Endothelial cell (in vitro differentiated cells): ENCODE measurements at regions not wholly inside any gene's neighbourhood (a gene's known extent, or its start where the extent isn't known, plus 50 kb on each side); places are given as distances from the start of the nearest gene placed in this dataset.

Experiments used
- DNase-seq: peaks from one replicate; pipeline ENCODE4 v3.0.0; 2021; ENCODE audit warnings: low spot score
- H3K27ac Mint-ChIP-seq: one replicate; pipeline ENCODE4 v1.8.0; 2021; ENCODE audit warnings: mixed read lengths, inconsistent platforms; ENCODE audit not compliant: unreplicated experiment
- H3K27me3 Mint-ChIP-seq: one replicate; pipeline ENCODE4 v1.8.0; 2021; ENCODE audit warnings: mild to moderate bottlenecking, moderate library complexity, mixed read lengths, inconsistent platforms; ENCODE audit not compliant: unreplicated experiment
- H3K36me3 Mint-ChIP-seq: one replicate; pipeline ENCODE4 v1.8.0; 2021; ENCODE audit warnings: mild to moderate bottlenecking, low read depth, mixed read lengths, inconsistent platforms; ENCODE audit not compliant: unreplicated experiment
- H3K4me1 Mint-ChIP-seq: one replicate; pipeline ENCODE4 v1.8.0; 2021; ENCODE audit warnings: mild to moderate bottlenecking, mixed read lengths, inconsistent platforms; ENCODE audit not compliant: unreplicated experiment
- H3K4me3 Mint-ChIP-seq: one replicate; pipeline ENCODE4 v1.8.0; 2021; ENCODE audit warnings: mild to moderate bottlenecking, mixed read lengths, inconsistent platforms; ENCODE audit not compliant: unreplicated experiment
- H3K9me3 Mint-ChIP-seq: one replicate; pipeline ENCODE4 v1.8.0; 2021; ENCODE audit warnings: mixed read lengths, inconsistent platforms; ENCODE audit not compliant: unreplicated experiment
- TF ChIP-seq, protein P1 (sequence below): fragments of 200-600 bp; sonication (generic); IDR thresholded peaks from one replicate; pipeline ENCODE4 v1.5.0; 2021; ENCODE audit warnings: antibody characterized with exemption; ENCODE audit not compliant: unreplicated experiment

DNA sequence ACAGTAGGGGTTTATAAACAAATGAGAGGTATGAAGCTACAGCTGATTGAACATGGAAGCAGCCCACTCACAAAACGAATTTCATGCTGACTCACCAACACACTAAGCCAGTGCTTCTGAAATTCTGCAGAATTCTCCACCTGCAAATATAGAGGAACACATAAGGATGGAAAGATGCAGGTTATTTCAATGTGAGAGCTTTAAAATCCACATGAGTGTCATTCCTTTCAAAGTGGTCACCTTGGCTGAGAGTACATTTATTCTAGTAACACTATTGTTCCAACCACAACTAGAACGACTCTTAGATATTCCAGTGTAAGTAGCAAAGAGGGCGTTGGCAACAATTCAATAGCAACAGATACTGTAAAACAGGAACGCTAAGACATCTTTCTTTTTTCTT is 189.9 kb upstream of the TSC22D2 start:
- TF ChIP-seq, protein P1, sequence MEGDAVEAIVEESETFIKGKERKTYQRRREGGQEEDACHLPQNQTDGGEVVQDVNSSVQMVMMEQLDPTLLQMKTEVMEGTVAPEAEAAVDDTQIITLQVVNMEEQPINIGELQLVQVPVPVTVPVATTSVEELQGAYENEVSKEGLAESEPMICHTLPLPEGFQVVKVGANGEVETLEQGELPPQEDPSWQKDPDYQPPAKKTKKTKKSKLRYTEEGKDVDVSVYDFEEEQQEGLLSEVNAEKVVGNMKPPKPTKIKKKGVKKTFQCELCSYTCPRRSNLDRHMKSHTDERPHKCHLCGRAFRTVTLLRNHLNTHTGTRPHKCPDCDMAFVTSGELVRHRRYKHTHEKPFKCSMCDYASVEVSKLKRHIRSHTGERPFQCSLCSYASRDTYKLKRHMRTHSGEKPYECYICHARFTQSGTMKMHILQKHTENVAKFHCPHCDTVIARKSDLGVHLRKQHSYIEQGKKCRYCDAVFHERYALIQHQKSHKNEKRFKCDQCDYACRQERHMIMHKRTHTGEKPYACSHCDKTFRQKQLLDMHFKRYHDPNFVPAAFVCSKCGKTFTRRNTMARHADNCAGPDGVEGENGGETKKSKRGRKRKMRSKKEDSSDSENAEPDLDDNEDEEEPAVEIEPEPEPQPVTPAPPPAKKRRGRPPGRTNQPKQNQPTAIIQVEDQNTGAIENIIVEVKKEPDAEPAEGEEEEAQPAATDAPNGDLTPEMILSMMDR: no peak
- Mint-ChIP-seq H3K27me3 (peaks cover 7% of the 10 kb centered on the region), H3K9me3 (no peaks in the 10 kb centered on the region), H3K4me3 (no peak overlapping the region), H3K27ac (no peak overlapping the region), H3K4me1 (peaks cover 29% of the 10 kb centered on the region), H3K36me3 (peaks cover 3% of the 10 kb centered on the region)
- no peak for DNase-seq

DNA sequence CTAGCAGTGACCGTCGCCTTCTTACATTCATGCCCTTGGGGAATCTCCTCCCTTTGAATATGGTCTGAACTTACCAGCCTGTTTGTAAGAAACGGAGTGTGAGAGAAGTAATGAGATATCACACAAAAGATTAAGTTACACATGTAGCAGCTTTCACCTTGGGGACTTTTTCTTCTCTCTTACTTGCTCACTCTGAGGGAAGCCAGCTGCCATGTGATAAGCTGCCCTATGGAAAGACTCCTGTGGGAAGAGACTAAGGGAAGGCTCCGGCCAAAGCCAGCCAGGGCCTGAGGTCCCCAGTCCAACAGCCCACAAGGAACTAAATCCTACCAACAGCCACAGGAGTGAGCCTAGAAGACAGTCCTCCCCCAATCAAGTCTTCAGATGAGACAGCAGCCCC is 190.4 kb upstream of the TSC22D2 start:
- Mint-ChIP-seq H3K27ac (no peak overlapping the region), H3K36me3 (peaks cover 3% of the 10 kb centered on the region)
- TF ChIP-seq, protein P1: no peak

DNA sequence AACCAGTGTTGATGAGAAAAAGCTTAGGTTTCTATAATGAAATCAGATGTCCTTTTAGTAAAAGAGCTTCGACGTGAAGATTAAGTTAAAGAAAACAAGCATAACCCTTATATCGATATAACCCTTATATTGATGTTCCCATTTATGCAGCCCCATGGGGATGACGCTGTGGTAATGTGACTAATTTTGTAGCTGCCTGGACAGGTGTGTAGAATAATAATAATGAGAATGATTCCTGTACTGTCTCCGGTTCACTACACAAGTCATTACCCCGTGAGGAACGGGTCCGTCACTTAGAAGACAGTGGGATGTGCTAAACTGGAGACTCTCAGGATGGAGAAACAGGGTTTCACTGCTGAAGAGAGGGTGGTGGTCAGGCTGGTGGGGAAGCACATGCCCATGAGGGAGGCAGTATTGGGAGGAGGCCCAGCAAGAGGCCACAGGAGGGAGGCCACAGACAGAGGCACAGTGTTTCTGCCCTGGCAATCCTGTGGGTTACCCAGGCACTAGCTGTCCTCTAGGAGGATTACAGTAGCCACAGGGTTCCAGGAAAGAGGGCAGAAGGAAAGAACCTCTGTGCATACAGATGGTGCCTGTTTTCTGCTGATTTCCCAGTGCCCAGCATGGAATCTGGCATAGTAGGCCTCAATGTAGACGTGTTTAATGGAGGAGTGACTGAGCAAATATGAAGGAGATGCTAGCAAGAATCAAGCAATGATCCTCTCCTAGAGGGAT is 191.1 kb upstream of the TSC22D2 start:
- Mint-ChIP-seq H3K4me3 (no peak overlapping the region), H3K9me3 (no peaks in the 10 kb centered on the region), H3K4me1 (peaks cover 21% of the 10 kb centered on the region), H3K27me3 (peaks cover 7% of the 10 kb centered on the region), H3K27ac (no peak overlapping the region), H3K36me3 (peaks cover 3% of the 10 kb centered on the region)
- TF ChIP-seq, protein P1: no peak
- DNase-seq: no peak

More for the DNA sequence above, 190.4 kb upstream of the TSC22D2 start:
- H3K4me1 Mint-ChIP-seq: peaks cover 26% of the 10 kb centered on the region
- H3K27me3 Mint-ChIP-seq: peaks cover 7% of the 10 kb centered on the region
- H3K4me3 Mint-ChIP-seq: no peak overlapping the region
- H3K9me3 Mint-ChIP-seq: no peaks in the 10 kb centered on the region
- DNase-seq: no peak

DNA sequence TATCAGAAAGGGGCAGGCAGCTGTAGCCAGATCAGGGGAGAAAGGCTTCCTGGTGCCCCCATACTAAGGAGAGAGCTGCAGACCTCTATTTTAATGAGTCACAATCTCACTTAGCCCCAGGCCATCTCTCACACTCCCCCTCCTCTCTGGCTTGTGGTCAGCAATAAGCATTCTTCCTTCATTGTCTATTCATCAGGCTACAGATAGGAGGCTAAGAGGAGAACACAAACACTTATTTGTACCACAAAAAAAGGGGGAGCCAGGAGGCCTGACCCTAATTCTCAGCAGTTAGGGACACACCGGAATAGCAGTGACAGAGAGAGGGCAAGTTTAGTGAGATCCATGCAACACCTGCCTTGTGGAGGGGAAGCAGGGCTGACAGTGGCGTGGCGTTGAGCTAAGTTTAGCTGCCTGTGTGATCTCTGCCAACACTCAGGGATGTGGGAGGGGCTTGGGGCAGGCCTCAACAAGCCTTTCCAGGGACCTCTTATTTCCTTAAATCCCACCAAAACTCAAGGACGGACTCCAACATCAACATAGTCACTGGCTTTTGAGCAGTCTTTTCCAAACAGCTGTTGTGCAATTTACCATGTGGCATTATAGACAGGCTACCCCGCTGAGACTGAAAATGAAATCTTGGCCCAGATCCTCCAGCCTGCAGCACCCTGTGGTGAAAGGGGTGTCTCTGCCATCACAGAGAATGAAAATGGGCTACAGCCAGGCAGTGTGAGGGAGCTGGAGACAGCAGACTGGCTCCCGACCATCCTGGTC is 191.9 kb upstream of the TSC22D2 start:
- peaks cover 6% of the 10 kb centered on the region for H3K27me3 Mint-ChIP-seq
- no peak overlapping the region for H3K27ac Mint-ChIP-seq
- peaks cover 3% of the 10 kb centered on the region for H3K36me3 Mint-ChIP-seq
- DNase-seq: no peak
- no peak overlapping the region for H3K4me3 Mint-ChIP-seq
- peaks cover 16% of the 10 kb centered on the region for H3K4me1 Mint-ChIP-seq
- TF ChIP-seq, protein P1: no peak
- H3K9me3 Mint-ChIP-seq: no peaks in the 10 kb centered on the region

DNA sequence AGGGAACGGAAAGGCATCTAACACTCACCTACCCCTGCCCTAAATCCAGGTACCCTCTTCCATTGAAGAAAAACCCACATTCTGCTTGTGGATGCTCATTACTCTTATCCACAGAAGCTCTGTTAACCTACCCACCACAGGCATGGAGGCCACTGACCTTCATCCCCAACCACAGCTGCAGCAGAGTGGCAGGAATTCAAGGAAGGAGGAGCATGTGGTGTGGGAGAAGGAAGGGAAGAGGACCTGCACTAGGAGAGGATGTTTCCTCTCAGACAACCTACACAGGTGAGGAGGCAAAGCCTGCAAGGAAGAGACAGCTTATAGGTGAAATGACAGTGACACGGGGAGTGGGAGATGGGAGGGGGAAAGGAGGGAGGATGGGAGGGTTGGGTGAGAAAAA is 192.5 kb upstream of the TSC22D2 start:
- no peaks in the 10 kb centered on the region for H3K9me3 Mint-ChIP-seq
- no peak overlapping the region for H3K4me3 Mint-ChIP-seq
- TF ChIP-seq, protein P1: no peak
- H3K27me3 Mint-ChIP-seq: peaks cover 5% of the 10 kb centered on the region
- H3K4me1 Mint-ChIP-seq: peaks cover 14% of the 10 kb centered on the region
- peaks cover under 1% of the 10 kb centered on the region for H3K36me3 Mint-ChIP-seq
- DNase-seq: no peak
- H3K27ac Mint-ChIP-seq: no peak overlapping the region
